Stomach (tissue), 8 donors: ENCODE measurements at regions not wholly inside any gene's neighbourhood (a gene's known extent, or its start where the extent isn't known, plus 50 kb on each side); places are given as distances from the start of the nearest gene placed in this dataset.

Experiments
- DNase-seq, 2 donors: peaks; one replicate each; pipeline versions ENCODE4 v3.0.0 to v3.0.0-alpha.2; 2013 to 2019
- H3K27ac ChIP-seq, 5 donors: fragments of 200-600 bp in 4 of 5; sonication (generic) in 4 of 5; one replicate each; pipeline ENCODE4 v1.5.1; 2013 to 2019; ENCODE audit warnings: mild to moderate bottlenecking in 1 of 5, moderate library complexity in 1 of 5
- H3K27me3 ChIP-seq, 3 donors: fragments of 200-600 bp; sonication (generic); one replicate each; pipeline ENCODE4 v1.5.1; 2017 to 2019; ENCODE audit warnings: mixed run types in 1 of 3
- H3K36me3 ChIP-seq, 4 donors: fragments of 200-600 bp; sonication (generic); 1 replicate in 3 of 4; 2 replicates in 1 of 4; pipeline ENCODE4 v1.5.1; 2016 to 2019
- H3K4me1 ChIP-seq, 4 donors: fragments of 200-600 bp; sonication (generic); one replicate each; pipeline ENCODE4 v1.5.1; 2016 to 2019
- H3K4me3 ChIP-seq, 4 donors: fragments of 200-600 bp; sonication (generic) in 3 of 4; one replicate each; pipeline ENCODE4 v1.5.1; 2016 to 2019; ENCODE audit warnings: mild to moderate bottlenecking in 1 of 4
- H3K9me3 ChIP-seq, 4 donors: fragments of 200-600 bp; sonication (generic); one replicate each; pipeline ENCODE4 v1.5.1; 2016 to 2019
- EP300 ChIP-seq: sonication (generic); formaldehyde crosslinking; IDR thresholded peaks from one replicate; pipeline ENCODE4 v1.6.1; 2017; ENCODE audit warnings: antibody characterized with exemption
- POLR2A ChIP-seq, 4 donors: fragments of 450-650 bp; IDR thresholded peaks; one replicate each; pipeline ENCODE4 v1.6.1; 2016; ENCODE audit warnings: antibody characterized with exemption in 4 of 4, control low read depth in 2 of 4, mild to moderate bottlenecking in 1 of 4, moderate library complexity in 1 of 4
- POLR2AphosphoS5 ChIP-seq, 3 donors: sonication (generic); formaldehyde crosslinking; IDR thresholded peaks; one replicate each; pipeline ENCODE4 v1.6.1; 2016; ENCODE audit warnings: antibody characterized with exemption in 3 of 3
- whole genome bisulfite sequencing, 5 donors: extraction: QIAGEN DNeasy Blood & Tissue Kit in 3 of 5; methylation state at CpG; one replicate each; pipeline versions ENCODE4 v1.1.5 to v1.1.7; 2013 to 2018; 5-methylcytosine and 5-hydroxymethylcytosine counted together
- intact Hi-C: fragments of 100-400 bp; cut with DNase I; formaldehyde crosslinking; loops from one replicate; pipeline ENCODE4 v1.15.1; 2023; ENCODE audit warnings: low total_unique reads
- TF ChIP-seq, protein P1 (sequence below), 7 experiments: fragments of 450-650 bp in 4 of 7; fragments of 200-600 bp in 3 of 7; sonication (generic) in 3 of 7; IDR thresholded peaks; one replicate each; pipeline ENCODE4 v1.5.1; 2016 to 2019; ENCODE audit warnings: antibody characterized with exemption in 7 of 7, control low read depth in 2 of 7, mild to moderate bottlenecking in 1 of 7
- donor health status: healthy with polysubstance abuse.
- donor health status: Bipolar disorder and iron deficiency.
- donor health status: healthy.

DNA sequence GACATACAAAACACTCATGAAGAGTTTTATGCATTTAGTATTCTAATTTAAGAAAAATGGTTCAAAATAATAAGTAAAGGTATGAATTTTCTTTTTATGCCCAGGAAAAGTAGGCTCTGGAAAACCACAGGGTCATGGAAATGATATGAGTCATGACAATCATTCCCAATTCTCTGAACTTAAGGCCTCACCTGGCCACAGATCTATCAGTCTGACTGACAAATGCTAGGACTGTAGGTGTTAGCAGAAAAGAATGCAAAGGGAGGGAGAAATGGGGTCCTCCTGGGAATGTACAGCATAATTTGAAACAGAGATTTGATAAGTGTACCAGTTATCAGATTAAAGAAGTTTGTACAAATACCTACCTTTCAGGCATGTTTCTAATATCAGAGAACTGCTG is 270.5 kb upstream of the ARSJ start:
- H3K4me1 ChIP-seq = no peaks in the 10 kb centered on the region
- H3K9me3 ChIP-seq = peaks cover 0 to 11% (median 2%) of the 10 kb centered on the region in 4 donors
- DNase-seq = no peak
- no peak for TF ChIP-seq POLR2AphosphoS5 (IDR thresholded peaks at IDR 0.05)
- TF ChIP-seq EP300 = no peak
- TF ChIP-seq POLR2A (IDR thresholded peaks at IDR 0.05) = no peak
- TF ChIP-seq, protein P1, sequence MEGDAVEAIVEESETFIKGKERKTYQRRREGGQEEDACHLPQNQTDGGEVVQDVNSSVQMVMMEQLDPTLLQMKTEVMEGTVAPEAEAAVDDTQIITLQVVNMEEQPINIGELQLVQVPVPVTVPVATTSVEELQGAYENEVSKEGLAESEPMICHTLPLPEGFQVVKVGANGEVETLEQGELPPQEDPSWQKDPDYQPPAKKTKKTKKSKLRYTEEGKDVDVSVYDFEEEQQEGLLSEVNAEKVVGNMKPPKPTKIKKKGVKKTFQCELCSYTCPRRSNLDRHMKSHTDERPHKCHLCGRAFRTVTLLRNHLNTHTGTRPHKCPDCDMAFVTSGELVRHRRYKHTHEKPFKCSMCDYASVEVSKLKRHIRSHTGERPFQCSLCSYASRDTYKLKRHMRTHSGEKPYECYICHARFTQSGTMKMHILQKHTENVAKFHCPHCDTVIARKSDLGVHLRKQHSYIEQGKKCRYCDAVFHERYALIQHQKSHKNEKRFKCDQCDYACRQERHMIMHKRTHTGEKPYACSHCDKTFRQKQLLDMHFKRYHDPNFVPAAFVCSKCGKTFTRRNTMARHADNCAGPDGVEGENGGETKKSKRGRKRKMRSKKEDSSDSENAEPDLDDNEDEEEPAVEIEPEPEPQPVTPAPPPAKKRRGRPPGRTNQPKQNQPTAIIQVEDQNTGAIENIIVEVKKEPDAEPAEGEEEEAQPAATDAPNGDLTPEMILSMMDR (IDR thresholded peaks at IDR 0.05) = no peak
- no peak overlapping the region for H3K27ac ChIP-seq
- H3K4me3 ChIP-seq = no peak overlapping the region
- no peaks in the 10 kb centered on the region for H3K27me3 ChIP-seq
- intact Hi-C loops = no loop called here
- no peaks in the 10 kb centered on the region for H3K36me3 ChIP-seq

DNA sequence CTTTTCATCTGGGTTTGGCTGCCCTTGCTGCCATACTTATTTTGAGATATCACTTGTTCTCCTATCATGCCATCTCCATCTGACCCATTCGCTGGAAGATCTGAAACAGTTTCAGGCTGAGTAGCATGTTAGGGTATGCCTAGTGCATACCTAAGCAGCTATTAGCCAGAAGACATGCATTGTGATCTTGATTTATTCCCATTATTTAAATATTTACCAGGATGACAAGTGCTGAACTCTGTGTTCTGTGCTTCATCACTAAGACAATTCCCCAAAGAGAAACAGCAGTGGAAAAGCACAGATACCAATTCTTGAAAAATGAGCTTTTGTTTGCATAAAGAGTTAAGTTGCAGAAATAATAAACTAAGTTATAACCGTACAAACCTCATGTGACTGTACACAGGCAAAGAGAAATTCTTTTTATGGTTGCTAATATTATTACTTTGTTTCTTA is 271.0 kb upstream of the ARSJ start:
- H3K27ac ChIP-seq = no peak overlapping the region
- no peak overlapping the region for H3K4me3 ChIP-seq
- H3K27me3 ChIP-seq = no peaks in the 10 kb centered on the region
- WGBS, 5 donors = 31 to 49% (median 41%) methylated on average over 2 of the region's 2 CpGs
- peaks cover 0 to 11% (median 2%) of the 10 kb centered on the region in 4 donors for H3K9me3 ChIP-seq
- H3K4me1 ChIP-seq = no peaks in the 10 kb centered on the region
- intact Hi-C loops = no loop called here
- no peak for DNase-seq
- TF ChIP-seq, protein P1 (IDR thresholded peaks at IDR 0.05) = no peak
- TF ChIP-seq POLR2AphosphoS5 (IDR thresholded peaks at IDR 0.05) (no peak), EP300 (no peak), POLR2A (IDR thresholded peaks at IDR 0.05) (no peak)
- H3K36me3 ChIP-seq = no peaks in the 10 kb centered on the region

DNA sequence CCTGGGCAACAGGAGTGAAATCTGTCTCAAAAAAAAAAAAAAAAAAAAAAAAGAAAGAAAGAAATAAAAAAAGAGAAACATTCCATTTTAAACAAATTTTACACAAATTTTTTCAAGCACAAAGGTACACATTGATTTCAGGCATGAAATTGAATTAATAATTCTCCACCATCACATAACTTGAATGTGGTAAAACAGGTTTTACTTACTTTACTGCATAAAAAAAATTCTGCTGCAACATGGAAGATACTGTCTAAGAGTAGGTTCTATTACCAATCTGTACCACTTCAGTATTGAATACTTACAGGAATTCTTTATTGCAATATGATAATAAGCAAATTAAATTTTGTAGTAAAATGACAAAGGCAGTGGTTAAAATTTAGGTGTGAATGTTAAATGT is 271.6 kb upstream of the ARSJ start:
- Histone ChIP-seq H3K27ac (no peak overlapping the region), H3K27me3 (no peaks in the 10 kb centered on the region)
- no peak for DNase-seq

DNA sequence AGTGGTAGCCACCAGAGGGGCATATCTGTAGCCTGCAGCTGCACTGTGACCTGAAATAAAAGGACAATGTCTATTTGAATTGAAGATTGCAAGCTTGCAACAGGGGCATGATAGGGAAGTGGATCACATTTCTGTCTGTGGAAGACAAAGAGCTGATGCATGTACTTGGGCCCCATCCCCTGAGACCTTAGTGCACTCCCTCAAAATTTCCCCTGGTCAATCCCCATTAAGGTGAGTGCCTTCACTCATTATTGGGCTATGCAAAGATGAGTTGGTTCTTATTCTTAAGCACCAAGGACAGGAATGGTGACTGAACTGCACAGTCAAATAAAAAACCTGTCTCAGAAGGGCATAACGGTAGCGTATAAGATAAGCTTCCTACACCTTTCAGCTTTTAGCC is 273.1 kb upstream of the ARSJ start:
- no peak overlapping the region for H3K27ac ChIP-seq
- no peaks in the 10 kb centered on the region for H3K36me3 ChIP-seq
- no peaks in the 10 kb centered on the region for H3K27me3 ChIP-seq
- WGBS, 5 donors = 91 to 97% (median 94%) methylated on average over 2 of the region's 2 CpGs
- intact Hi-C loops = no loop called here
- no peak for TF ChIP-seq POLR2A (IDR thresholded peaks at IDR 0.05)
- no peak for TF ChIP-seq POLR2AphosphoS5 (IDR thresholded peaks at IDR 0.05)
- TF ChIP-seq, protein P1 (IDR thresholded peaks at IDR 0.05) = no peak
- TF ChIP-seq EP300 = no peak
- H3K4me3 ChIP-seq = no peak overlapping the region
- no peak for DNase-seq
- no peaks in the 10 kb centered on the region for H3K4me1 ChIP-seq
- H3K9me3 ChIP-seq = peaks cover 0 to 11% (median 2%) of the 10 kb centered on the region in 4 donors

More for the DNA sequence above, 271.6 kb upstream of the ARSJ start:
- no peaks in the 10 kb centered on the region for H3K36me3 ChIP-seq
- H3K4me1 ChIP-seq = no peaks in the 10 kb centered on the region
- H3K4me3 ChIP-seq = no peak overlapping the region
- peaks cover 0 to 11% (median 2%) of the 10 kb centered on the region in 4 donors for H3K9me3 ChIP-seq
- intact Hi-C loops = no loop called here
- TF ChIP-seq POLR2AphosphoS5 (IDR thresholded peaks at IDR 0.05) = no peak
- TF ChIP-seq EP300 = no peak
- TF ChIP-seq POLR2A (IDR thresholded peaks at IDR 0.05) = no peak
- TF ChIP-seq, protein P1 (IDR thresholded peaks at IDR 0.05) = no peak
